AG09319 (cell line): ENCODE measurements at regions not wholly inside any gene's neighbourhood (a gene's known extent, or its start where the extent isn't known, plus 50 kb on each side); places are given as distances from the start of the nearest gene placed in this dataset.
A peak's percentile ranks its signal among the peaks of the same experiment; 100 is the strongest.

Experiments
- DNase-seq: peaks from one replicate; pipeline ENCODE4 v3.0.0-alpha.2; 2010; ENCODE audit warnings: low read depth; ENCODE audit errors: extremely low read depth
- TF ChIP-seq, protein P1 (sequence below): IDR thresholded peaks from 2 replicates; pipeline ENCODE4 v1.5.1; 2011; ENCODE audit warnings: low read depth, mild to moderate bottlenecking, inconsistent platforms, low read length, moderate library complexity

DNA sequence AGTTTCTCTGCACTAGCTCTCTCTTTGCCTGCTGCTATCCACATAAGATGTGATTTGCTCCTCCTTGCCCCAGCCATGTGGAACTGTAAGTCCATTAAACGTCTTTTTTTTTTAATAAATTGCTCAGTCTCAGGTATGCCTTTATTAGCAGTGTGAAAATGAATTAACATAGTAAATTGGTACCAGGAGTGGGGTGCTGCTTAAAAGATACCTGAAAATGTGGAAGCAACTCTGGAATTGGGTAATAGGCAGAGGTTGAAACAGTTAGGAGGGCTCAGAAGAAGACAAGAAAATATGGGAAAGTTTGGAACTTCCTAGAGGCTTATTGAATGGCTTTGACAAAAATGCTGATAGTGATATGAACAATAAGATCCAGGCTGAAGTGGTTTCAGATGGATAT, 159.8 kb downstream of the FSCB start:
- TF ChIP-seq, protein P1, sequence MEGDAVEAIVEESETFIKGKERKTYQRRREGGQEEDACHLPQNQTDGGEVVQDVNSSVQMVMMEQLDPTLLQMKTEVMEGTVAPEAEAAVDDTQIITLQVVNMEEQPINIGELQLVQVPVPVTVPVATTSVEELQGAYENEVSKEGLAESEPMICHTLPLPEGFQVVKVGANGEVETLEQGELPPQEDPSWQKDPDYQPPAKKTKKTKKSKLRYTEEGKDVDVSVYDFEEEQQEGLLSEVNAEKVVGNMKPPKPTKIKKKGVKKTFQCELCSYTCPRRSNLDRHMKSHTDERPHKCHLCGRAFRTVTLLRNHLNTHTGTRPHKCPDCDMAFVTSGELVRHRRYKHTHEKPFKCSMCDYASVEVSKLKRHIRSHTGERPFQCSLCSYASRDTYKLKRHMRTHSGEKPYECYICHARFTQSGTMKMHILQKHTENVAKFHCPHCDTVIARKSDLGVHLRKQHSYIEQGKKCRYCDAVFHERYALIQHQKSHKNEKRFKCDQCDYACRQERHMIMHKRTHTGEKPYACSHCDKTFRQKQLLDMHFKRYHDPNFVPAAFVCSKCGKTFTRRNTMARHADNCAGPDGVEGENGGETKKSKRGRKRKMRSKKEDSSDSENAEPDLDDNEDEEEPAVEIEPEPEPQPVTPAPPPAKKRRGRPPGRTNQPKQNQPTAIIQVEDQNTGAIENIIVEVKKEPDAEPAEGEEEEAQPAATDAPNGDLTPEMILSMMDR: no peak
- DNase-seq: no peak

DNA sequence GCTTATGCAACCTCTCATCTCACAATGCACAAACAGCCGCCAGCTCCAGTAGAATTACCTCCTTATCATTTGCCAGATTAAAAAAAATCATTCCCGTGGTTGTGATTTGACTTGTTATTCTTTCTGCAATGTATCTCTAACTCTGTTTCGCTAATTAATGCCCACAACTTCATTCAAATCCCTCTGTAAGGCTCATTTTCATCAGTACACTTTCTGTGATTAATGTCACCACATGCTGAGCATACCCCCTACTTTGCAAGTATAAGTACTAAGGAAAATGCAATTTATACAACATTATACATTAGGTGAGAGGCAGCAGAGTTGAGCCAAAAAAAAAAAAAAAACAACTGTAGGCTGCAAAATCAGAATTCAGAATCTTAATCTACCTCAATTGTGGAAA, 166.0 kb downstream of the FSCB start:
- DNase-seq: no peak
- TF ChIP-seq, protein P1: no peak

DNA sequence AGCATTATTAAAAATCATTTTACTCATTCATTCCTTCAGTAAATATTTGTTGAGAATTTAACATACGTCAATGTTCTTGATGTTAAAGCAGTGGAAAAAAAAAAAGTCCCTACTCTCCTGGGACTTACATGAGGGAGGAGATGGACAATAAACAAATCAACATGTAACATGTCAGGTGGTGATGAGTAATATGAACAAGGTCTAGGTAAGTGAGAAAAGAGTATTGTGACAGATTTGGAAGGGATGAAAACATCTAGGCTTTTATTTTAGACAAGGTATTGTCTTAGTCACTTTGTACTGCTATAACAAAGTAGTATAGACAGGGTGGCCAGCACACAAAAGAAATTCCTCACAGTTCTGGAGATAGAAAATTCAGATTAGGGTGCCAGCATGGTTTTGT, 167.2 kb downstream of the FSCB start:
- DNase-seq: no peak
- TF ChIP-seq, protein P1: no peak

DNA sequence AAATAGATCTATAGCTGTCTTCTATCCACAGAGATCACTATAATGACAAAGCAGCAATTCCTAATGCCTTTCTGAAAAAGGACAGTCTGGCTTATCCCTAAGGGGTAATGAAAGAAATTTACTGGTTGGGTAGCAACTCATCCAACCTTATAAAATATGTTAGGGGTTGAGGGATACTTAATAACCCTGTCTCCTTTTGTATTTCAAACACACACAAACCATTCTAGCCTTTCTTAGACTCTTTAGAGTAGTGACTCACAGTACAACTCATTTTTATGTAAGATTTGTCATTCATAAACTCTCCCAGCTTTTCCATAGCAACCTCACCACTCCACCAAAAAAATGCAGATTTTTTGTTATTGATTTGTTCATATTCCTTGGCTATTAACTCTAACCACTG, 167.9 kb downstream of the FSCB start:
- TF ChIP-seq, protein P1: no peak
- DNase-seq: no peak

DNA sequence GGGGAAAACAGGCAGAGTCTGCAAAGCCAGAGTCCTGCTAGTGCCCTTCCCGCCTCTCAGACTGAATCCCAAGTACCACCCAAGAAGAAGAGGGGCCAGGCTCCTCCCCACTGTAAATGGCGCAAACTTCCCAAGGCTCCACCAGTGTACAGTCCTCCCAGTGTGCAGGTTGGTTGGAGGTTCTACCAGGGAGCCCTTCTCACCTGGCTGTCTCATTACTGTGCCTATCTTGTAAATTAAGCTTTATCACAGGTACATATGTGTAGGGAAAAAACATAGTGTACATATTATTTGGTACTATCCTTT, 189.7 kb downstream of the FSCB start:
- no peak for DNase-seq
- TF ChIP-seq, protein P1: no peak

DNA sequence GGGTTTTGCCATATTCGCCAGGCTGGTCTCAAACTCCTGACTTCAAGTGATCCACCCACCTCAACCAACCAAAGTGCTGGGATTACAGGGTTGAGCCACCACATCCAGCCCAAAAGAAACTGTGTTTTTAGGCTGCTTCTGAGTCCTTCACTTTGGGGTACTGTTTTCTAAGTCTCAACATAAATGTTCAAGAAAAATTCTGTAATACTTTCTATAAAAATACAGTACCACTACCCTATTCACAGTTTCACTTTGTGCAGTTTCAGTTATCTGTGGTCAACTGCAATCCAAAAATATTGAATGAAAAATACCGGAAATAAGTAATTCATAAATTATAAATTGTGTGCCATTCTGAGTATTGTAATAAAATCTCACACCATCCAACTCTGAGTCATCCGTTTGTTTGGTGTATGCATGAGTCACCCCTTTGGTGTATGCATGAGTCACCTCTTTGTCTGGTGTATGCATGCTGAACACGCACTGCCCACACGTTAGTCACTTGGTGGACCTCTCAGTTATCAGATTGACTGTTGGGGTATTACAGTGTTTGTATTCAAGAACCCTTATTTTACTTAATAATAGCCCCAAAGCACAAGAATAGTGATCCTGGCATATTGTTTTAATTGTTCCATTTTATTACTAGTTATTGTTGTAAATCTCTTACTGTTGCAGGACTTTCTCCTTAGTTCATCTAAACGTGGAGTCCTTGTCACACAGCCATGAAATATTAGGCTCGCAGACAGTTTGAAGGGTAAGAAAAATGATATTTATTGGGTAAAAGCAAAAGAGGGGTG, 190.2 kb downstream of the FSCB start:
- peak; percentile 49 for DNase-seq

DNA sequence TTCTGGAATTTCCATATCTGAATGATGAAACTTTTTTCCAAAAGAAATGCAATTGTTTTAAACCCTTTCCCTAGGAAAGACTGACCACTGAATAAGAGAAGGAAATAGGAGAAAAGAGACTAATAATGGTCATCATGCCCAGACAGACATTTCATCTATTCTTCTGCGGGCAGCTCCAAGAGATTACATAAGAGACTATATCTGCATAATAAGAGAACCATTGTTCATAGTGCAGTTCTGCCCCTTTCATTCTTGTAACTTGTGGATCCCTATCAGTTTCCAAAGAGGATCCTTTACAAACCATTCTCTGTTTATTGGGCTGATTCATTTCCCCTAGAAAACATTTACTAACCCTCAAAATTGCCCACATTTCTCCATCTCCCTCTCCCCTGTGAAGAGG, 197.8 kb downstream of the FSCB start:
- TF ChIP-seq, protein P1: no peak
- no peak for DNase-seq

More for the DNA sequence above, 190.2 kb downstream of the FSCB start:
- TF ChIP-seq, protein P1: no peak
